ENCODE measurements at regions not wholly inside any gene's neighbourhood (a gene's known extent, or its start where the extent isn't known, plus 50 kb on each side); places are given as distances from the start of the nearest gene placed in this dataset.

DNA sequence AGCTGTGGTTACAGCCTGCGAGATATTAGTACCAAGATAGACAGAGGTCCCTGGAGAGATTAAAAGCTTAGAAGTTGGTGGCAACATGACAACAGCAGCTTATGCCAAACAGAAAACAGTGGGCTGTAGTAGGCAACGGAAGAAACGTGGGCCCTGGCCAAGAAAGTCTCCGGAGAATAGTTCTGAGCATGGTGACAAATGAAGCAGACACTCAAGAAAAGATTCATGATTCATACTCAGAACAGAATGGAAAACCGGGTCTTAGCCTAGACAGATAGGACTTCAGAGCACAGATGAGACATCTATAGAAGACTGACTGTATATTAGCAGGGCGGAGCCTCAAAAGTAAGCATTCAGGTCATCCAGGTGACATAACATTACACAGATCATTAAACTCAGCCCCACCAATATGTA lies 727.4 kb downstream of the ETS1 start:
- TF ChIP-seq, protein P1, sequence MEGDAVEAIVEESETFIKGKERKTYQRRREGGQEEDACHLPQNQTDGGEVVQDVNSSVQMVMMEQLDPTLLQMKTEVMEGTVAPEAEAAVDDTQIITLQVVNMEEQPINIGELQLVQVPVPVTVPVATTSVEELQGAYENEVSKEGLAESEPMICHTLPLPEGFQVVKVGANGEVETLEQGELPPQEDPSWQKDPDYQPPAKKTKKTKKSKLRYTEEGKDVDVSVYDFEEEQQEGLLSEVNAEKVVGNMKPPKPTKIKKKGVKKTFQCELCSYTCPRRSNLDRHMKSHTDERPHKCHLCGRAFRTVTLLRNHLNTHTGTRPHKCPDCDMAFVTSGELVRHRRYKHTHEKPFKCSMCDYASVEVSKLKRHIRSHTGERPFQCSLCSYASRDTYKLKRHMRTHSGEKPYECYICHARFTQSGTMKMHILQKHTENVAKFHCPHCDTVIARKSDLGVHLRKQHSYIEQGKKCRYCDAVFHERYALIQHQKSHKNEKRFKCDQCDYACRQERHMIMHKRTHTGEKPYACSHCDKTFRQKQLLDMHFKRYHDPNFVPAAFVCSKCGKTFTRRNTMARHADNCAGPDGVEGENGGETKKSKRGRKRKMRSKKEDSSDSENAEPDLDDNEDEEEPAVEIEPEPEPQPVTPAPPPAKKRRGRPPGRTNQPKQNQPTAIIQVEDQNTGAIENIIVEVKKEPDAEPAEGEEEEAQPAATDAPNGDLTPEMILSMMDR (IDR thresholded peaks at IDR 0.05), result no peak
- TF ChIP-seq POLR2A (IDR thresholded peaks at IDR 0.05), result no peak

Measured in suprapubic skin (tissue), 3 donors.